K562 (cell line): ENCODE measurements at regions not wholly inside any gene's neighbourhood (a gene's known extent, or its start where the extent isn't known, plus 50 kb on each side); places are given as distances from the start of the nearest gene placed in this dataset.

Experiments
- BCOR ChIP-seq: fragments of 450-650 bp; IDR thresholded peaks from 2 replicates; pipeline ENCODE4 v1.6.1; 2016
- GABPA ChIP-seq: fragments of 200-800 bp; sonication (Bioruptor generic); conservative IDR thresholded peaks from 2 replicates; pipeline ENCODE4 v1.6.1; 2016; ENCODE audit warnings: low read depth, missing genetic modification characterization, missing compliant biosample characterization
- HEY1 ChIP-seq: fragments of 250-450 bp; sonication (Bioruptor Pico); IDR thresholded peaks from 2 replicates; pipeline ENCODE4 v1.5.0; 2020; ENCODE audit warnings: mild to moderate bottlenecking, moderate library complexity, borderline replicate concordance
- MBD2 ChIP-seq: sonication (generic); IDR thresholded peaks from 2 replicates; pipeline ENCODE4 v1.6.1; 2016; ENCODE audit warnings: low read depth, borderline replicate concordance
- MYNN ChIP-seq, 2 experiments: sonication (generic); formaldehyde crosslinking in 1 of 2; IDR thresholded peaks; 2 replicates each; pipeline versions ENCODE4 v1.5.0 to v1.6.1; 2016 to 2020; ENCODE audit warnings: antibody characterized with exemption in 1 of 2, missing genetic modification reagents in 1 of 2
- SIN3A ChIP-seq, 2 experiments: fragments of 150-350 bp in 1 of 2; IDR thresholded peaks; 2 replicates each; pipeline ENCODE4 v1.6.1; 2011 to 2016; ENCODE audit warnings: borderline replicate concordance in 2 of 2, low read depth in 2 of 2, low read length in 2 of 2, mild to moderate bottlenecking in 2 of 2, moderate library complexity in 2 of 2; ENCODE audit not compliant: control insufficient read depth in 1 of 2
- SMARCE1 ChIP-seq: fragments of 450-650 bp; IDR thresholded peaks from 2 replicates; pipeline ENCODE4 v1.7.1; 2016; ENCODE audit warnings: mild to moderate bottlenecking
- TBL1XR1 ChIP-seq, 2 experiments: IDR thresholded peaks; 2 replicates each; pipeline ENCODE4 v1.6.1; 2012; ENCODE audit warnings: improper control_type of control experiment in 2 of 2, low read length in 2 of 2, mild to moderate bottlenecking in 1 of 2
- XRCC5 ChIP-seq: fragments of 200-400 bp; formaldehyde crosslinking; IDR thresholded peaks from 2 replicates; pipeline ENCODE4 v1.6.1; 2017; ENCODE audit warnings: low read depth, mild to moderate bottlenecking, low read length
- ZHX1 ChIP-seq: fragments of 150-350 bp; conservative IDR thresholded peaks from 2 replicates; pipeline ENCODE4 v1.6.1; 2014; ENCODE audit warnings: low read length
- ZNF184 ChIP-seq: sonication (generic); formaldehyde crosslinking; IDR thresholded peaks from 2 replicates; pipeline ENCODE4 v1.5.0; 2020; ENCODE audit warnings: missing genetic modification reagents
- TF ChIP-seq, protein P1 (sequence below): fragments of 250-450 bp; sonication (Bioruptor Pico); IDR thresholded peaks from 2 replicates; pipeline ENCODE4 v1.8.0; 2021; ENCODE audit warnings: moderate library complexity, mild to moderate bottlenecking, inconsistent platforms

DNA sequence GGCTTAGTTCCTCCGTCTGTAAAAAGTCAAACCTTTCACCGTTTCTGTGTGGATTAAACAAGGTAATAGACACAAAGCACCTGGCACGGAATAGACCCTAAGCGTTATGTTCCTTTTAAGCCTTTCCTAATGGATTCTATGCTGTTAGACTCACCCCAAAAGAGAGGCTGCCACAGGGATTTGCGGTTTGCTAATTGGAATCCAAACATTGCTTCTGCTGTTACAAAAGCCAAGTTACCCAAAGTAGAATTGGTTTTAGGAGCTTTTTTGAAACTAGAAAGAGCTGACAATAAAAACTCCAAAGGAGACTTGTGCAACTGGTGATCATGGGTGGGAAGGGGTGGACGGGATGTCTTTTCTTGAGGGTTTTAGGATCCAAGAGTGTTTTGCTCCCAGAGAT, 178.0 kb downstream of the BMP7 start:
- TF ChIP-seq ZNF184 (CRISPR knock-in tag) (no peak), SIN3A (IDR thresholded peaks at IDR 0.05; ENCODE audit: borderline replicate concordance in 2 of 2, control insufficient read depth in 1 of 2, low read depth in 2 of 2, low read length in 2 of 2) (no peak), MBD2 (no peak), GABPA (tag) (no peak), HEY1 (CRISPR knock-in tag) (no peak), SMARCE1 (no peak), XRCC5 (no peak), ZHX1 (no peak), MYNN (IDR thresholded peaks at IDR 0.05) (no peak), MYNN (CRISPR knock-in tag; IDR thresholded peaks at IDR 0.05) (no peak), BCOR (no peak), TBL1XR1 (IDR thresholded peaks at IDR 0.05; ENCODE audit: low read length in 2 of 2) (no peak)
- TF ChIP-seq, protein P1, sequence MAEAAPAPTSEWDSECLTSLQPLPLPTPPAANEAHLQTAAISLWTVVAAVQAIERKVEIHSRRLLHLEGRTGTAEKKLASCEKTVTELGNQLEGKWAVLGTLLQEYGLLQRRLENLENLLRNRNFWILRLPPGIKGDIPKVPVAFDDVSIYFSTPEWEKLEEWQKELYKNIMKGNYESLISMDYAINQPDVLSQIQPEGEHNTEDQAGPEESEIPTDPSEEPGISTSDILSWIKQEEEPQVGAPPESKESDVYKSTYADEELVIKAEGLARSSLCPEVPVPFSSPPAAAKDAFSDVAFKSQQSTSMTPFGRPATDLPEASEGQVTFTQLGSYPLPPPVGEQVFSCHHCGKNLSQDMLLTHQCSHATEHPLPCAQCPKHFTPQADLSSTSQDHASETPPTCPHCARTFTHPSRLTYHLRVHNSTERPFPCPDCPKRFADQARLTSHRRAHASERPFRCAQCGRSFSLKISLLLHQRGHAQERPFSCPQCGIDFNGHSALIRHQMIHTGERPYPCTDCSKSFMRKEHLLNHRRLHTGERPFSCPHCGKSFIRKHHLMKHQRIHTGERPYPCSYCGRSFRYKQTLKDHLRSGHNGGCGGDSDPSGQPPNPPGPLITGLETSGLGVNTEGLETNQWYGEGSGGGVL (CRISPR knock-in tag), result no peak
